Mononuclear cell (primary cell): ENCODE measurements at regions not wholly inside any gene's neighbourhood (a gene's known extent, or its start where the extent isn't known, plus 50 kb on each side); places are given as distances from the start of the nearest gene placed in this dataset.

Experiments used
- H3K27me3 ChIP-seq: 2 replicates; pipeline ENCODE4 v1.6.0; 2011; ENCODE audit warnings: low read length, control low read depth; ENCODE audit not compliant: insufficient read depth
- H3K4me1 ChIP-seq: 2 replicates; pipeline ENCODE4 v1.5.1; 2011; ENCODE audit warnings: mild to moderate bottlenecking, low read length, control low read depth; ENCODE audit not compliant: insufficient read depth
- H3K4me3 ChIP-seq: 2 replicates; pipeline ENCODE4 v1.5.1; 2011; ENCODE audit warnings: mild to moderate bottlenecking, low read length, moderate library complexity
- H3K9me3 ChIP-seq: 2 replicates; pipeline ENCODE4 v1.5.1; 2011; ENCODE audit warnings: low read depth, mild to moderate bottlenecking, control low read depth, low read length

DNA sequence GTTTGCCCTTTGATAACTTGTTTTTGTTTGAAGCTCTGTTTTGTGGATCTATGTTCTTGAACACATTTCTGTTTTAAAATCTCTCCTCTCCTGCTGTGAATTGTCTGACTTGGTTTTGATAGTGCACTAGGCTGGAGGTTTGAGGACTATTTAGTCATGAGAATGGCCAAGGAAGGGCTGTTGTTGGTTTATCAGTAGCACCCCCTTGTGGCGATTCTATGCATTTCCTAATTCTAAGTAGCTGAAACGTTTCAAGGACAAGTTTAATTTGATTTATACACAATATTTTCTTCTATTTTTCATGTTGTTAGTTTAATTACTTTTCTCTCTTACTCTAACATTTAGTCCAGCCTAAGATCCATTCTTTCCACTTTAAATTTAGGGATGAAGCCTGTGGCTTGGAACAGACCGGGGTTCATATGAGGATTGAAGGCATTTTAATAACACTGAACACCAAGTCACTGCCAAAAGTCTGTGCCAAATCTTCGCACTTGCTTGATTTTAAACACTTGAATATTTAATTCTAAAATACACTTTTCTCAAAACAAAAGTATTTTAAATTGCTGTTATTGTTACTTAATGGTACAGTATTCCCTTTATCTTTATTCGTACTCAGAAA, 166.0 kb downstream of the SOCS6 start:
- Histone ChIP-seq H3K27me3 (no peaks in the 10 kb centered on the region), H3K4me1 (no peaks in the 10 kb centered on the region), H3K4me3 (no peak overlapping the region), H3K9me3 (no peaks in the 10 kb centered on the region)

DNA sequence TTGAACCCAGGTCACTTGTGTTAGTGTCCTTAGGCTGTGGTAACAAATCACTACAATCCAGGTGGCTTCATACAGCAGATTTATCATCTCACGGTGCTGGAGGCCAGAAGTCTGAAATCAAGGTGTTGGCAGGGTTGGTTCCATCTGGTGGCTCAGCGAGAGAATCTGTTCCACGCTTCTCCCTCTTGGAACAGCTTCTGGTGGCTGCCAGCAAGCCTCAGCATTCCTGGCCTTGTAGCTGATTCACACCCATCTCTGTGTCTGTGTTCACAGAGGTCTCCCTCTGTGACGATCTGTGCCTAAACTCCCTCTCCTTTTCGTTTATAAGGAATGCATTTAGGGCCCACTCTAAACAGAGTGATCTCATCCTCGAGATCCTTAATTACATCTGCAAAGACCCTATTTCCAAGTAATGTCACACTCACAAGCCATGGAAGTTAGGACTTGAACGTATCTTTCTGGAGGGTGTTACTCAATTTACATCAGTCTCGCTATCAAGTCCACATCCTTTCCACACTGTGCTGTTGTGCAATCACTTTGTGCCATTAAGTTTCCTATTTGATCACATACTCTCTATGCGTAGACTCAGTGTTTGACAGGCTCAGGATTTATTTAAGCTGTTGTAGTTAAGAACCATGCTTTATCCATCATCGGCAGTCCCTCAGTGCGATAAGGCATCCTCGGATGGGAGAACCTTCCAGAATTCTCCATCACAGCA, 164.4 kb downstream of the SOCS6 start:
- Histone ChIP-seq H3K4me1 (no peaks in the 10 kb centered on the region), H3K4me3 (no peak overlapping the region), H3K9me3 (no peaks in the 10 kb centered on the region), H3K27me3 (no peaks in the 10 kb centered on the region)

DNA sequence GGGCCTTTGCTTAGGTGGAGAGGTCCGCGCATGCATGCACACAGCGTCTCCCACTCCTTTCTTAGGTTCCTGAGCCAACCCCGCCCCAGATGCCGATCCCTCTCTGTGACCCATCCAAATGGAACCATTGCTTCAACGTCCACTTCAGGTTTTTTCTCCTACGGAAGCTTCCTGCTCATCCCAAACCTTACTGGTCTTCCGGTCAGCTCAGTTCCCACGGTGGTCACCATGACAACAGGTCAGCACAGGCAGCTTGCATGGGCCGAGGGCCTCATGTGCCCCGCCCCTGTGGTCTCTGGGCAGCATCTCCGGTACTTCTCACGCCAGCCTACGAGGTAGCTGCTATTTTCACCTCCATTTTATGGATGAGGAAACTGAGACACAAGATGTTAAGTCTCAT, 163.7 kb downstream of the SOCS6 start:
- no peak overlapping the region for H3K4me3 ChIP-seq
- no peaks in the 10 kb centered on the region for H3K9me3 ChIP-seq
- H3K4me1 ChIP-seq: no peaks in the 10 kb centered on the region
- no peaks in the 10 kb centered on the region for H3K27me3 ChIP-seq

DNA sequence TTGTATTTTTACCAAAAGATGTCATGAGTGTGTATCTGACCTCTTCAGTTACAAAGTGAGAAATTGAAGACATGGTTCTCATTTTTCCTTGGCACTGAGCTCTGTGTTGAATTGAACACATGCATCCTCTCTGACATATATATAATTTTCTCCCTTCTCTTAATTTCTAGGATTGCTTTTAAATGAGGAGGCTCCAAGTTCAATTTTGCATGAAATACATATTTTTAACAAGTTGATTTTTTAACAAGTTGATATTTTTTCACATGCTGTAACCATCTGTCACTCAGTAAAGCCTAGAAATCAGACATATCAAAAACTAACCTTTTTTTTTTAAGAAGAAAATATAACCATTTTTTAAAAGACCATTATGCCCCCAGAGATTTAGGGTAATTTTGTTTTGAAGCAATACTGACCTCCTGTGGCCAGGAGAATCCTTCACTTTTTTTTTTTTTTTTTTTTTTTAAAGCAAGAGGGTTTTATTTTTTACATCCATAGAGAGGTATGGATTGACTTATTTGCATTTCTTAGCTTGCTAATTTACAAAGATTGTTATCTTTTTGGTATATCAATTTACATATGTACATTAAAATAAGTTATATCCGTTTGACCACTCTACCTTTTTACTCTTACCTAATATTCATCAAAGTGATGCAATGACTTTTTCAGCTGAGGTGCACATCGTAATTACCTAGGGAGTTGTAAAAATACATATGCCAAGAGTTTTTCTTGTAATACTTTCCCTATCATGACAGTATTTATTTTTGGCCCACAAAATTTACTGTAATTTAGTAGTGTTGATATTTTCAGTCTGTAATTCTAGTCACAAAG, 161.8 kb downstream of the SOCS6 start:
- H3K4me1 ChIP-seq: no peaks in the 10 kb centered on the region
- H3K27me3 ChIP-seq: no peaks in the 10 kb centered on the region
- no peaks in the 10 kb centered on the region for H3K9me3 ChIP-seq
- no peak overlapping the region for H3K4me3 ChIP-seq

DNA sequence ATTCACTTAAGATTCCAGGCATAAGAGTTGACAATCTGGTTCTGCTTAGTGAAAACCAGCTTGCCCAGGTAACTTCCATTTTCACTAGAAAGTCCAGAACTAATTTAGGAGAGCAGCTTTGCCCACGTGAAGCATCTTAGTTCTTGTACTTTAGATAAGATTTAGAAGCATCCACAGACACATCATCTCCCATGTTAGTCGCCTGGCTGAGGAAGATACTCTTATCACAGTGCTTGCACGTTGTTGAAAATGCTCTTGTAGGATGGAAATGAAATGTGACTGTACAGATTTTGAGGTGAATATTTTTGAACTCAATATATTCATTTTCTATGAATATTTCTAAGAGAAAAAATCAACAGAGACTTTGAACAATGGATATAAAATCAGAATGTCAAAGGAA, 159.7 kb downstream of the SOCS6 start:
- H3K4me3 ChIP-seq: no peak overlapping the region
- no peaks in the 10 kb centered on the region for H3K27me3 ChIP-seq
- H3K4me1 ChIP-seq: no peaks in the 10 kb centered on the region
- H3K9me3 ChIP-seq: no peaks in the 10 kb centered on the region

DNA sequence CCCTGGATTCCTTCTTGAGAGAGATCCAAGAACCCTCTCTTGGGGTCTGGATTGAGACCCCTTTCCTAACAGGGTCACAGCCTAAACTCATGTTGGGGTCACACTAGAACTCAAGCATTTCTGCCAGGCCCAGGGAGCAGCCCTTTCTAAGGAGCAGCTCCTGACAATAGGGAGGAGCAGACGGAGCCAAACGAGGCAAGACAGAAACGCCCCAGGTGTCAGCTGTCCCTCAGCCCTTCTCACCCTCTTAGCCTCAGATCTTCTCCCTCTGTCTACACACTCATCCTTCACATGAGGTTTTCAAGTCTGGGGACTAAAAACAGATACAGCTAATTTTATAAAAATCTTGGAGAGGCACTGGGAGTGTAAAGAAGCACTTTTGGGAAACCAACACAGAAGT, 157.2 kb downstream of the SOCS6 start:
- Histone ChIP-seq H3K9me3 (peaks cover 6% of the 10 kb centered on the region), H3K4me1 (no peaks in the 10 kb centered on the region), H3K4me3 (no peak overlapping the region), H3K27me3 (no peaks in the 10 kb centered on the region)

DNA sequence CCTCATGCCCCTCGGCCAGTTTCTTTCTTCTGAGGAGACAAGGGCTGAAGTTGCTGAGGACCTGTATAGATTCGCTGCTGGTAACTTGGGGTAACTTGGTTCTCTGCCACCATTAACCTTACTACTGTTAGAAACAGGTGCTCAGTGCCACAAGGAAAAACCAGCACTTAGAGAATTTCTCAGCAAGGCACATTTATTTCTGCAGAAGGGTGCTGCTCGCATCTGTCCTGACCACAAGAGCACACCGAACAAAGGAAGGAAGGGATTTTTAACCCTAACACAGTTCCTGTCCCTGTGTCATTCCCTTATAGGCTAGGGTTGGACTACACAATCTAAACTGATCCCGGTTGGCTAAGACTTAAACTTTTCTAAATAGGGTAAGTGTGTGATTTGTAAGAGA, 154.1 kb downstream of the SOCS6 start:
- H3K27me3 ChIP-seq: no peaks in the 10 kb centered on the region
- no peaks in the 10 kb centered on the region for H3K4me1 ChIP-seq
- peaks cover 6% of the 10 kb centered on the region for H3K9me3 ChIP-seq
- H3K4me3 ChIP-seq: no peak overlapping the region

DNA sequence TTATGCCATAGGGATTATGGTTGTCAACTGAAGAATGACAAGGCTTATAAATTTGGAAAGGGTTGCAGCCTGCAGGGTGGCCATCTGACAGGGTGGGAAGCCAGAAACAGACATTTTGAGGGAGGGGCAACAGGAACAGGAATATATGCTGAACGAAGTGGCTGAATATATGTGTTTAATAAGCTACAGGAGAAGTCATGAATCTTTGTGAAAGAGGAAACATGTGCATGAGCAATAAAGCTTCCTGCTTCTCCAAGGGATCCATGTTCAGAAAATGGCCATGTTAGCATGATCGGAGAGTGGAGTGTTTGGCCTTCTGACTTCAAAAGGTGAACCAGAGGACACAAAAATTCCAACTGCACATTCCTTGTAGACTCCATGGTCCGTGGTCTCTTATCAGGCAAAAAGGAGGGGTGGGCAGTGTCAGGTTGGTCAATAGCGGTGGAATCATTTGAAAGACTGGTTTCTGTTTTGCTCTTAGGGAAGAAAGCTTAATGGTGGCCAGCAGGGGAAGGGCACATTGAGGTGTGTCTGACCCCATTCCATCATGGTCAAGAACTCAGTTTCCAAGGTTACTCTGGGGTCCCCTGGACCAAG, 144.1 kb downstream of the SOCS6 start:
- Histone ChIP-seq H3K4me1 (no peaks in the 10 kb centered on the region), H3K27me3 (no peaks in the 10 kb centered on the region), H3K4me3 (no peak overlapping the region), H3K9me3 (no peaks in the 10 kb centered on the region)

DNA sequence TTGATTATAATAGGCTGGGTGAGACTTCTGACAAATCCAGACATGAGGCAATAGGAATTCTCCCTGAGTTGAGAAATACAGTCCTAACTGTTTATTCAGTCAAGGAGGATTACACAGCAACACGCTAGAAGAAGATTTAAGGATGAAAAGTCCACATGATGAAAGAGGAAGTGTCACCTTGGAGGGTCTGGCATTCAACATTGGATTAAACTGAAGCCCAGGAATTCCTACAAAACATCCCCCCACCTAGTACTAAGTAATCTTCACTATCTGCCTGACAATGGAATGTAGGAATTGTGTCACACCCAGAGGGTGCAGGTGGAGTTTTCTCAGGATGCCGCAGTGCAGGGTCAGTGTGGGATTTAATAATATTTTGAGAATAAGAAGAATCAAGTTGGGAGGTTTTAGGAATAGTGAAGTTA, 142.4 kb downstream of the SOCS6 start:
- no peaks in the 10 kb centered on the region for H3K9me3 ChIP-seq
- no peaks in the 10 kb centered on the region for H3K27me3 ChIP-seq
- H3K4me3 ChIP-seq: no peak overlapping the region
- no peaks in the 10 kb centered on the region for H3K4me1 ChIP-seq

DNA sequence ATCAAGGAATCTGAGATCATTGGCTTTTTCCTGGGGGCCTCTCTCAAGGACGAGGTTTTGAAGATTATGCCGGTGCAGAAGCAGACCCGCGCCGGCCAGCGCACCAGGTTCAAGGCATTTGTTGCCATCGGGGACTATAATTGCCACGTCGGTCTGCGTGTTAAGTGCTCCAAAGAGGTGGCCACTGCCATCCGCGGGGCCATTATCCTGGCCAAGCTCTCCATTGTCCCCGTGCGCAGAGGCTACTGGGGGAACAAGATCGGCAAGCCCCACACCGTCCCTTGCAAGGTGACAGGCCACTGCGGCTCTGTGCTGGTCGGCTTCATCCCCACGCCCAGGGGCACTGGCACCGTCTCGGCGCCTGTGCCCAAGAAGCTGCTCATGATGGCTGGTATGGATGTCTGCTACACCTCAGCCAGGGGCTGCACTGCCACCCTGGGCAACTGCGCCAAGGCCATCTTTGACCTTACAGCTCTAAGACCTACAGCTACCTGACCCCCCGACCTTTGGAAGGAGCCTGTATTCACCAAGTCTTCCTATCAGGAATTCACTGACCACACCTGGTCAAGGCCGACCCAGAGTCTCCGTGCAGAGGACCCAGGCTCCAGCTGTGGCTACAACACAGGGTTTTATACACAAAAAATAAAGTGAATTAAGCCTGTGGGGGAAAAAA, 141.8 kb downstream of the SOCS6 start:
- H3K9me3 ChIP-seq: no peaks in the 10 kb centered on the region
- H3K4me1 ChIP-seq: no peaks in the 10 kb centered on the region
- H3K4me3 ChIP-seq: no peak overlapping the region
- H3K27me3 ChIP-seq: no peaks in the 10 kb centered on the region

DNA sequence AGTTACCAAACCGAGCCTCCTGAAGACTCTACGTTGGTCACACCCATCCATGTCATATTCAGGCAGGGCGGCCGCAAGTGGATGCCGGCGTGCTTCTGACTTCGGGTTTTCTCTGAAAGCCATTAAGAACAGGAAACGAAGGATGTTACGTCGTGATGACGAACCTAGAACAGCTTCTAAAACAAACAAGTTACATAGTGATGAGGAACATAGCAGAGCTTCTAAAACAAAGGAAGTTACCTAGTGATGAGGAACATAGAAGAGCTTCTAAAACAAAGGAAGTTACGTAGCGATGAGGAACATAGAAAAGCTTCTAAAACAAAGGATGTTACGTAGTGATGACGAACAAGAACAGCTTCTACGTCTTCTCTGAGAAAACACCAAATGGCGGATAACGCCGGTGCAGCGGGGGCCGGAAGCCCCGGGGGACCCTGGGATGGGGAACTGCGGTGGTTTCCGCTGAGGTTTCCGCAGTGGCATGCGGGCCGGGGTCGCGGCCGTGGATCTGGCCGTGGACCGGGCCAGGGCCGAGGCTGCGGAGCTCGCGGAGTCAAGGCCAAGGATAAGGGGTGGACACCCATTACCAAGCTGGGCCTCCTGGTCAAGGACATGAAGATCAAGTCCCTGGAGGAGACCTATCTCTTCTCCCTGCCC, 141.1 kb downstream of the SOCS6 start:
- no peaks in the 10 kb centered on the region for H3K4me1 ChIP-seq
- H3K27me3 ChIP-seq: no peaks in the 10 kb centered on the region
- H3K9me3 ChIP-seq: no peaks in the 10 kb centered on the region
- H3K4me3 ChIP-seq: no peak overlapping the region

DNA sequence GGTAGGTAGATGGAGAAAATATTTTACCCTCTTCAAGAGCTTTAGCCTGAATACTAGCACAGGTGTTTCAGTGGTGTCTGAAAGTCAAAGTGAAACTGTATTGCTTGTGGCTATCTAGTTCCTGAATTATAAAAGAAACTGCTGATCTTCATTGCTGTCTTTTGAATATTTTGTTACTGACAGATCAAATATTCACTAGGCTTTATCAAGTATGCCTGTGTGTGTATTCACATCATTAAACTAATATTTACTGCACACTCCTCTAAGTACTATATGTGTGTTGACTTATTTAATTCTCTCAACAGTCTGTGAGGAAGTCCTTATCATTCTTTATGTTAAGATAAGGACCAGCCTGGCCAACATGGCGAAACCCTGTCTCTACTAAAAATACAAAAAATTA, 139.6 kb downstream of the SOCS6 start:
- H3K4me3 ChIP-seq: no peak overlapping the region
- no peaks in the 10 kb centered on the region for H3K9me3 ChIP-seq
- H3K4me1 ChIP-seq: peaks cover 2% of the 10 kb centered on the region
- H3K27me3 ChIP-seq: no peaks in the 10 kb centered on the region

DNA sequence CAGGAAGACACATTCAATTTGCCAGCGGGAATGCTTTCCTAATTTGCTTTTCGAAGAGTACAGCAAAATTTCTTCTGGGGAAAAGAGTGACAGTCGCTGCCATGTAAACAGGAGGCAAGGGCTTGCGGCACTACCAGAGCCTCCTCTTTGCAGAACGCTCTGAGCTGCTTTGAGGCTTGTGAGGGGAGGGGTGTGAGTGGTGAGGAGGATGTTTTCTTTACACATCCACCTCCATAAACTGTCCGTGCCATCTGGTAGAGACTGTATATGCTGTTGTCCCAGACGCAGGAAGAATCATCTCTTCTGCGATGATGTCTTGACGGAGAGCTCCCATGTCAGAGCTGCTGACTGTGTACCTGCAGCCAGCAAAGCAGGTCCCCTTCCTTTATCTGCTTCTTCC, 138.0 kb downstream of the SOCS6 start:
- no peaks in the 10 kb centered on the region for H3K27me3 ChIP-seq
- H3K4me3 ChIP-seq: no peak overlapping the region
- no peaks in the 10 kb centered on the region for H3K9me3 ChIP-seq
- peaks cover 16% of the 10 kb centered on the region for H3K4me1 ChIP-seq

DNA sequence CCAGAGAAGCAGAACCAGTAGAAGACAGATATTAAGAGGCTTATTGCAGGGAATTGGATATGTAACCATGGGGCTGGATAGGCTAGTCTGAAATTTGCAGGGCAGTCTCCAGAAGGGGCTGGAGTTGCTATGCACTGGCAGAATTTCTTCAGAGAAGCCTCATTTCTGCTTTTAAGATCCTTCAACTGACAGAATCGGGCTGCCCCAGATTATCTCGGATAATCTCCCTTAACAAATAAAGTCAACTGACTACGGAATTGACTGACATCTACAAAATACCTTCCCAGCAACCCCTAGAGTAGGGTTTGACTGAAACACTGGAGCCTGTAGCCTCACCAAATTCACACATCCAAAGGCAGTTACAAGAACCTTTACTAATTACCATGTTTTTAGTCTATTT, 136.4 kb downstream of the SOCS6 start:
- Histone ChIP-seq H3K27me3 (no peaks in the 10 kb centered on the region), H3K4me1 (peaks cover 32% of the 10 kb centered on the region), H3K9me3 (no peaks in the 10 kb centered on the region), H3K4me3 (no peak overlapping the region)
